CD14-positive monocyte (primary cell): ENCODE measurements at regions not wholly inside any gene's neighbourhood (a gene's known extent, or its start where the extent isn't known, plus 50 kb on each side); places are given as distances from the start of the nearest gene placed in this dataset.

Experiments used
- DNase-seq, 3 donors: peaks; one replicate each; pipeline ENCODE4 v3.0.0-alpha.2; 2011 to 2022
- H2AFZ ChIP-seq: 2 replicates; pipeline ENCODE4 v1.6.0; 2012; ENCODE audit warnings: mild to moderate bottlenecking, low read depth, low read length, inconsistent platforms; ENCODE audit not compliant: insufficient read depth, poor library complexity, severe bottlenecking
- H3K27ac ChIP-seq, 2 donors: 1 replicate in 1 of 2; 2 replicates in 1 of 2; pipeline ENCODE4 v1.5.1; 2012 to 2013; ENCODE audit warnings: low read length in 2 of 2, control low read depth in 1 of 2, inconsistent platforms in 1 of 2, low read depth in 1 of 2, mild to moderate bottlenecking in 1 of 2
- H3K27me3 ChIP-seq, 2 donors: one replicate each; pipeline versions ENCODE4 v1.6.0 to v1.6.1; 2011 to 2013; ENCODE audit warnings: low read length in 2 of 2; ENCODE audit not compliant: control insufficient read depth in 2 of 2, insufficient read depth in 2 of 2
- H3K36me3 ChIP-seq, 2 donors: replicated peaks in 1 of 2; 1 replicate in 1 of 2; 2 replicates in 1 of 2; pipeline versions ENCODE4 v1.5.1 to v1.6.1; 2012 to 2013; ENCODE audit warnings: low read length in 2 of 2, control low read depth in 1 of 2, inconsistent platforms in 1 of 2, mild to moderate bottlenecking in 1 of 2; ENCODE audit not compliant: insufficient read depth in 2 of 2, control insufficient read depth in 1 of 2
- H3K4me1 ChIP-seq, 2 donors: 1 replicate in 1 of 2; 2 replicates in 1 of 2; pipeline versions ENCODE4 v1.5.1 to v1.6.1; 2012 to 2013; ENCODE audit warnings: low read length in 2 of 2, control low read depth in 1 of 2, inconsistent platforms in 1 of 2, mild to moderate bottlenecking in 1 of 2, moderate library complexity in 1 of 2; ENCODE audit not compliant: insufficient read depth in 2 of 2, control insufficient read depth in 1 of 2
- H3K4me2 ChIP-seq: replicated peaks from 2 replicates; pipeline ENCODE3; 2012; ENCODE audit warnings: low read length, moderate library complexity, mild to moderate bottlenecking; ENCODE audit not compliant: poor library complexity, severe bottlenecking; ENCODE audit errors: extremely low read depth
- H3K4me3 ChIP-seq, 3 experiments: fragments of 200-600 bp in 1 of 3; sonication (generic) in 1 of 3; replicated peaks in 1 of 3; 1 replicate in 2 of 3; 2 replicates in 1 of 3; pipeline ENCODE4 v1.5.1; 2011 to 2013; ENCODE audit warnings: low read length in 3 of 3, mild to moderate bottlenecking in 3 of 3, control low read depth in 2 of 3, low read depth in 2 of 3, inconsistent platforms in 1 of 3, moderate library complexity in 1 of 3
- H3K79me2 ChIP-seq: 2 replicates; pipeline ENCODE4 v1.6.0; 2012; ENCODE audit warnings: mild to moderate bottlenecking, control low read depth, inconsistent platforms, low read length, moderate library complexity; ENCODE audit not compliant: insufficient read depth
- H3K9ac ChIP-seq: 2 replicates; pipeline ENCODE4 v1.6.0; 2017; ENCODE audit warnings: low read length, mild to moderate bottlenecking; ENCODE audit not compliant: insufficient read depth, poor library complexity, severe bottlenecking
- H3K9me3 ChIP-seq, 2 donors: replicated peaks in 1 of 2; 1 replicate in 1 of 2; 2 replicates in 1 of 2; pipeline versions ENCODE4 v1.5.1 to v1.6.1; 2012 to 2013; ENCODE audit warnings: low read length in 2 of 2, control low read depth in 1 of 2; ENCODE audit not compliant: control insufficient read depth in 1 of 2, insufficient read depth in 1 of 2
- H4K20me1 ChIP-seq: 2 replicates; pipeline ENCODE4 v1.6.0; 2012; ENCODE audit warnings: mild to moderate bottlenecking, low read length, control low read depth, moderate library complexity; ENCODE audit not compliant: insufficient read depth
- H3K27ac Mint-ChIP-seq, 7 donors: one replicate each; pipeline ENCODE4 v1.8.0; 2020; ENCODE audit warnings: mild to moderate bottlenecking in 7 of 7, mixed read lengths in 7 of 7, moderate library complexity in 6 of 7, inconsistent platforms in 2 of 7
- H3K27me3 Mint-ChIP-seq, 3 donors: one replicate each; pipeline ENCODE4 v1.8.0; 2021 to 2022; ENCODE audit warnings: low read depth in 3 of 3, mild to moderate bottlenecking in 3 of 3, mixed read lengths in 3 of 3, moderate library complexity in 3 of 3, inconsistent platforms in 1 of 3
- H3K36me3 Mint-ChIP-seq, 2 donors: one replicate each; pipeline ENCODE4 v1.8.0; 2020; ENCODE audit warnings: mixed read lengths in 2 of 2, inconsistent platforms in 1 of 2, mild to moderate bottlenecking in 1 of 2
- H3K4me1 Mint-ChIP-seq: one replicate; pipeline ENCODE4 v1.8.0; 2020; ENCODE audit warnings: mild to moderate bottlenecking, mixed read lengths
- H3K4me3 Mint-ChIP-seq, 2 donors: one replicate each; pipeline ENCODE4 v1.8.0; 2020; ENCODE audit warnings: mild to moderate bottlenecking in 2 of 2, mixed read lengths in 2 of 2, moderate library complexity in 1 of 2
- H3K9me3 Mint-ChIP-seq, 7 donors: one replicate each; pipeline ENCODE4 v1.8.0; 2020 to 2022; ENCODE audit warnings: mixed read lengths in 7 of 7, mild to moderate bottlenecking in 6 of 7, moderate library complexity in 6 of 7, inconsistent platforms in 2 of 7
- WGBS: methylation state at CpG from one replicate; pipeline ENCODE4 v1.1.5; 2013; ENCODE audit warnings: missing lambda C conversion rate; ENCODE audit not compliant: insufficient coverage; 5-methylcytosine and 5-hydroxymethylcytosine counted together
- intact Hi-C, 2 donors: fragments of 100-400 bp; cut with micrococcal nuclease; formaldehyde crosslinking; loops; one replicate each; pipeline versions ENCODE4 v1.15.0 to v1.15.1; 2023
- TF ChIP-seq, protein P1 (sequence below): fragments of 200-600 bp; IDR thresholded peaks from one replicate; pipeline ENCODE4 v1.8.0; 2022; ENCODE audit warnings: antibody characterized with exemption, mild to moderate bottlenecking

DNA sequence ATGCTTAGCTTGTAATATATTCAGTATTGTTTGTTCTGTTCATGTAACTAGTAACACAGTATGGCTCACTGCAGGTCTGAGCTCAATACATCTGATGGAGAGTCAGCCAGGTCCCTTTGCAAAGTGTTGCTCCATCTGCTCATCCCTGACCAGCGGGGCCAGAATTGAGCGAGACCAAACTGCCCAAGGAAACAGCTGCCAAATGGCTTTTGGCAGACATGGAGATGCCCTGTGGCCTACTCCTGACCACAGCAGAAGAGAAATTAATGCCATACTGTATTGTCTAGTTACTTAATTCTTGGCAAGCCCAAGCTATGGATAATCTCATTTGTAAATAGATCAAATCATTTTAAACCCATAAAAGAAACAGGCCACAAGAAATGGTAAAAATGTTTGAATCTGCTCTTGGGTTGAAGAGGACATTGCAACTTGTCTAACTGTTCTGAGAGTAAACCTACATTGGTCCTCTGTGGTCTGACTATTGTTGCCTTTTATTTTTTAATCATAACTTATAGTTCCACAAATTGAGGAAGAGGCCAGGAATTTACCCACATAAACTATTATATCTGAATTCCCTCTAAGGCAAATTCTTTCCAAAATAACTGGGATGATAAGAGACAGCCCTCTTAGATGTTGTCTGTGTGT lies 209.5 kb downstream of the EBLN2 start:
- H3K36me3 Mint-ChIP-seq, result no peaks in the 10 kb centered on the region

DNA sequence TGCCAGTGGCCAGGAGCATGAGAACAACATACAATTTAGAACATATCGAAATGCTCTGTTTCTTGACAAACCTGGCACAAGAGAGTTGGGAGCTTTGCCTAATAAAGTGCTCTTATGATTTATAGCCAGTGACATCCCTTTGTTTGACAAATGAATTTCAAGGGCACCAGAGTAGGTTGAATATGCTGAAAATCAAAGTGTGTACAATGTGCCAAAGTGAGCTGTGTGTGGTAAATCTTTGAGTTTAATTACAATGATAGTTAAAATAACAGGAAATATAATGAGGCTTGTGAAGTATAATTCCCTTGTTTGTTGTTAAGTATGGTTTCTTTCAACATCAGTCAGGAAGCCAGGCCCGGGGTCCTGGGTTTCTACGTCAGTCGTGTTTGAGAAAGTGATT lies 211.9 kb downstream of the EBLN2 start:
- no peaks in the 10 kb centered on the region for H3K4me1 Mint-ChIP-seq
- H3K9me3 Mint-ChIP-seq, result peaks cover 0 to 12% (median 3%) of the 10 kb centered on the region in 7 donors
- TF ChIP-seq, protein P1, sequence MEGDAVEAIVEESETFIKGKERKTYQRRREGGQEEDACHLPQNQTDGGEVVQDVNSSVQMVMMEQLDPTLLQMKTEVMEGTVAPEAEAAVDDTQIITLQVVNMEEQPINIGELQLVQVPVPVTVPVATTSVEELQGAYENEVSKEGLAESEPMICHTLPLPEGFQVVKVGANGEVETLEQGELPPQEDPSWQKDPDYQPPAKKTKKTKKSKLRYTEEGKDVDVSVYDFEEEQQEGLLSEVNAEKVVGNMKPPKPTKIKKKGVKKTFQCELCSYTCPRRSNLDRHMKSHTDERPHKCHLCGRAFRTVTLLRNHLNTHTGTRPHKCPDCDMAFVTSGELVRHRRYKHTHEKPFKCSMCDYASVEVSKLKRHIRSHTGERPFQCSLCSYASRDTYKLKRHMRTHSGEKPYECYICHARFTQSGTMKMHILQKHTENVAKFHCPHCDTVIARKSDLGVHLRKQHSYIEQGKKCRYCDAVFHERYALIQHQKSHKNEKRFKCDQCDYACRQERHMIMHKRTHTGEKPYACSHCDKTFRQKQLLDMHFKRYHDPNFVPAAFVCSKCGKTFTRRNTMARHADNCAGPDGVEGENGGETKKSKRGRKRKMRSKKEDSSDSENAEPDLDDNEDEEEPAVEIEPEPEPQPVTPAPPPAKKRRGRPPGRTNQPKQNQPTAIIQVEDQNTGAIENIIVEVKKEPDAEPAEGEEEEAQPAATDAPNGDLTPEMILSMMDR, result no peak
- Histone ChIP-seq H4K20me1 (no peaks in the 10 kb centered on the region), H3K36me3 (no peaks in the 10 kb centered on the region), H3K79me2 (no peaks in the 10 kb centered on the region), H3K9ac (no peak overlapping the region), H3K27me3 (no peaks in the 10 kb centered on the region), H3K27ac (no peak overlapping the region), H2AFZ (no peak overlapping the region), H3K9me3 (peaks cover 0 to 6% of the 10 kb centered on the region in 2 donors), H3K4me2 (no peak overlapping the region), H3K4me3 (no peak overlapping the region), H3K4me1 (no peaks in the 10 kb centered on the region)
- intact Hi-C loops, result no loop called here
- DNase-seq, result no peak
- no peak overlapping the region for H3K4me3 Mint-ChIP-seq
- WGBS, result 67% methylated on average over 2 of the region's 4 CpGs
- peaks cover 0 to 6% (median 5%) of the 10 kb centered on the region in 3 donors for H3K27me3 Mint-ChIP-seq
- H3K27ac Mint-ChIP-seq, result no peak overlapping the region
- H3K36me3 Mint-ChIP-seq, result no peaks in the 10 kb centered on the region

More for the DNA sequence above, 209.5 kb downstream of the EBLN2 start:
- H3K27me3 ChIP-seq, result no peaks in the 10 kb centered on the region
- no peak overlapping the region for H3K27ac ChIP-seq
- H3K9me3 Mint-ChIP-seq, result peaks cover 2 to 13% (median 4%) of the 10 kb centered on the region in 7 donors
- no peaks in the 10 kb centered on the region for H3K36me3 ChIP-seq
- TF ChIP-seq, protein P1, result no peak
- no peaks in the 10 kb centered on the region for H3K4me1 ChIP-seq
- no peak overlapping the region for H3K4me3 ChIP-seq
- no peak overlapping the region for H2AFZ ChIP-seq
- H3K4me1 Mint-ChIP-seq, result no peaks in the 10 kb centered on the region
- H3K79me2 ChIP-seq, result no peaks in the 10 kb centered on the region
- 80% methylated on average over 2 of the region's 2 CpGs for WGBS
- H3K9ac ChIP-seq, result no peak overlapping the region
- intact Hi-C loops, result no loop called here
- H3K27me3 Mint-ChIP-seq, result peaks cover 0 to 6% (median 0%) of the 10 kb centered on the region in 3 donors
- H4K20me1 ChIP-seq, result no peaks in the 10 kb centered on the region
- no peak for DNase-seq
- H3K27ac Mint-ChIP-seq, result no peak overlapping the region
- no peak overlapping the region for H3K4me2 ChIP-seq
- H3K4me3 Mint-ChIP-seq, result no peak overlapping the region
- H3K9me3 ChIP-seq, result peaks cover 0 to 6% of the 10 kb centered on the region in 2 donors
